WTC11 (cell line): ENCODE measurements at regions not wholly inside any gene's neighbourhood (a gene's known extent, or its start where the extent isn't known, plus 50 kb on each side); places are given as distances from the start of the nearest gene placed in this dataset.

Experiments used
- ATAC-seq: fragments of 200-7000 bp; cut with Tn5 transposase; 2 replicates; pipeline ENCODE4 v1.10.0; 2021; ENCODE audit warnings: mild to moderate bottlenecking, moderate library complexity
- CTCF ChIA-PET: fragments of 300-600 bp; sonication (Branson Sonifier 250); formaldehyde crosslinking; loops from one replicate; lab custom pipeline; 2021; ENCODE audit warnings: antibody characterized with exemption; lab: Charles Lee
- POLR2A ChIA-PET: fragments of 350-600 bp; sonication (Branson Sonifier 250); formaldehyde crosslinking; loops from one replicate; lab custom pipeline; 2021; ENCODE audit warnings: antibody characterized with exemption; lab: Charles Lee
- DNase-seq: peaks from one replicate; pipeline ENCODE4 v3.0.0; 2021; ENCODE audit warnings: low spot score
- H3K27ac Mint-ChIP-seq: 2 replicates; pipeline ENCODE4 v1.8.0; 2021; ENCODE audit warnings: mixed read lengths
- H3K27me3 Mint-ChIP-seq: 2 replicates; pipeline ENCODE4 v1.8.0; 2021; ENCODE audit warnings: low read depth, mild to moderate bottlenecking, moderate library complexity, mixed read lengths
- H3K36me3 Mint-ChIP-seq: 2 replicates; pipeline ENCODE4 v1.8.0; 2021; ENCODE audit warnings: mixed read lengths
- H3K4me1 Mint-ChIP-seq: 2 replicates; pipeline ENCODE4 v1.8.0; 2022; ENCODE audit warnings: mixed read lengths
- H3K4me3 Mint-ChIP-seq: 2 replicates; pipeline ENCODE4 v1.8.0; 2021; ENCODE audit warnings: mild to moderate bottlenecking, moderate library complexity, mixed read lengths
- H3K9me3 Mint-ChIP-seq: 2 replicates; pipeline ENCODE4 v1.8.0; 2021; ENCODE audit warnings: mixed read lengths
- CBFB ChIP-seq: sonication (generic); formaldehyde crosslinking; IDR thresholded peaks from 2 replicates; pipeline ENCODE4 v1.8.1; 2022; ENCODE audit warnings: mild to moderate bottlenecking, low read depth, missing genetic modification reagents
- ELF4 ChIP-seq: sonication (generic); formaldehyde crosslinking; IDR thresholded peaks from 2 replicates; pipeline ENCODE4 v1.8.1; 2022; ENCODE audit warnings: low read depth, mild to moderate bottlenecking, moderate library complexity, missing genetic modification reagents
- FOXP1 ChIP-seq: sonication (generic); formaldehyde crosslinking; IDR thresholded peaks from 2 replicates; pipeline ENCODE4 v1.8.0; 2022; ENCODE audit warnings: missing genetic modification reagents, mild to moderate bottlenecking, moderate library complexity, borderline replicate concordance
- GRHL2 ChIP-seq: fragments of 250-450 bp; sonication (Bioruptor Pico); IDR thresholded peaks from 2 replicates; pipeline ENCODE4 v1.8.0; 2022; ENCODE audit warnings: mild to moderate bottlenecking, moderate library complexity; ENCODE audit not compliant: insufficient replicate concordance, severe bottlenecking
- MXD4 ChIP-seq: fragments of 250-450 bp; sonication (Bioruptor Pico); IDR thresholded peaks from 2 replicates; pipeline ENCODE4 v1.8.0; 2021; ENCODE audit warnings: mild to moderate bottlenecking, moderate library complexity, borderline replicate concordance
- NFATC4 ChIP-seq: fragments of 250-450 bp; sonication (Bioruptor Pico); IDR thresholded peaks from 2 replicates; pipeline ENCODE4 v1.9.0; 2021; ENCODE audit warnings: mild to moderate bottlenecking
- NR1H2 ChIP-seq: sonication (generic); formaldehyde crosslinking; IDR thresholded peaks from 2 replicates; pipeline ENCODE4 v1.9.0; 2021; ENCODE audit warnings: mild to moderate bottlenecking, moderate library complexity, missing genetic modification reagents
- SOX15 ChIP-seq: fragments of 250-450 bp; sonication (Bioruptor Pico); IDR thresholded peaks from 2 replicates; pipeline ENCODE4 v1.9.0; 2021; ENCODE audit warnings: mild to moderate bottlenecking
- ZNF423 ChIP-seq: fragments of 250-450 bp; sonication (Bioruptor Pico); IDR thresholded peaks from 2 replicates; pipeline ENCODE4 v2.1.2; 2022; ENCODE audit warnings: mild to moderate bottlenecking, moderate library complexity
- TF ChIP-seq, protein P1 (sequence below): sonication (generic); formaldehyde crosslinking; IDR thresholded peaks from 2 replicates; pipeline ENCODE4 v1.8.0; 2022; ENCODE audit warnings: missing genetic modification reagents
- TF ChIP-seq, protein P2 (sequence below): sonication (generic); formaldehyde crosslinking; IDR thresholded peaks from 2 replicates; pipeline ENCODE4 v1.8.1; 2022; ENCODE audit warnings: low read depth, missing genetic modification reagents, borderline replicate concordance
- TF ChIP-seq, protein P3 (sequence below): sonication (generic); formaldehyde crosslinking; IDR thresholded peaks from 2 replicates; pipeline ENCODE4 v1.8.1; 2023; ENCODE audit warnings: mild to moderate bottlenecking, missing genetic modification reagents
- TF ChIP-seq, protein P4 (sequence below): sonication (generic); formaldehyde crosslinking; IDR thresholded peaks from 2 replicates; pipeline ENCODE4 v1.8.0; 2023; ENCODE audit warnings: mild to moderate bottlenecking, missing genetic modification reagents
- TF ChIP-seq, protein P5 (sequence below): fragments of 250-450 bp; sonication (Bioruptor Pico); conservative IDR thresholded peaks from 2 replicates; pipeline ENCODE4 v1.9.0; 2021; ENCODE audit warnings: mild to moderate bottlenecking

DNA sequence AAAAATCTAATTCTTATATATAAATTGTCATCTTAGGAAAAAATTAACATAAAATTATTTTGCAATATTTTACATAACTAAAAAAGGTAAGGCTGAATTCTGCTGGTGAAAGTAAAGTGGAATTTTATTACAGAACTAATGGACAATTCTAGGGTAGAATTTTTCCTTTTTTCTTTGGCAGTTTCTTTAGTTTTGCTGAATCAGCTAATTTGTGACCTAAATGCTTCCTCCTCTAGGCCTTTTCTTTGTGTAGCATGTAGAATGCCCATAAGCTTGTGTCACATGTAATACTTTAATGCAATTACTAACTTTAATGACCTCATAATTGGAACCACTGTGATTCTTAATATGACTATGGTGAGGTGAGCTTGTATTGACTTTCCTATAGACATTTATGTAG is 1378.4 kb upstream of the ADGRL4 start (continued):
- TF ChIP-seq, protein P1, sequence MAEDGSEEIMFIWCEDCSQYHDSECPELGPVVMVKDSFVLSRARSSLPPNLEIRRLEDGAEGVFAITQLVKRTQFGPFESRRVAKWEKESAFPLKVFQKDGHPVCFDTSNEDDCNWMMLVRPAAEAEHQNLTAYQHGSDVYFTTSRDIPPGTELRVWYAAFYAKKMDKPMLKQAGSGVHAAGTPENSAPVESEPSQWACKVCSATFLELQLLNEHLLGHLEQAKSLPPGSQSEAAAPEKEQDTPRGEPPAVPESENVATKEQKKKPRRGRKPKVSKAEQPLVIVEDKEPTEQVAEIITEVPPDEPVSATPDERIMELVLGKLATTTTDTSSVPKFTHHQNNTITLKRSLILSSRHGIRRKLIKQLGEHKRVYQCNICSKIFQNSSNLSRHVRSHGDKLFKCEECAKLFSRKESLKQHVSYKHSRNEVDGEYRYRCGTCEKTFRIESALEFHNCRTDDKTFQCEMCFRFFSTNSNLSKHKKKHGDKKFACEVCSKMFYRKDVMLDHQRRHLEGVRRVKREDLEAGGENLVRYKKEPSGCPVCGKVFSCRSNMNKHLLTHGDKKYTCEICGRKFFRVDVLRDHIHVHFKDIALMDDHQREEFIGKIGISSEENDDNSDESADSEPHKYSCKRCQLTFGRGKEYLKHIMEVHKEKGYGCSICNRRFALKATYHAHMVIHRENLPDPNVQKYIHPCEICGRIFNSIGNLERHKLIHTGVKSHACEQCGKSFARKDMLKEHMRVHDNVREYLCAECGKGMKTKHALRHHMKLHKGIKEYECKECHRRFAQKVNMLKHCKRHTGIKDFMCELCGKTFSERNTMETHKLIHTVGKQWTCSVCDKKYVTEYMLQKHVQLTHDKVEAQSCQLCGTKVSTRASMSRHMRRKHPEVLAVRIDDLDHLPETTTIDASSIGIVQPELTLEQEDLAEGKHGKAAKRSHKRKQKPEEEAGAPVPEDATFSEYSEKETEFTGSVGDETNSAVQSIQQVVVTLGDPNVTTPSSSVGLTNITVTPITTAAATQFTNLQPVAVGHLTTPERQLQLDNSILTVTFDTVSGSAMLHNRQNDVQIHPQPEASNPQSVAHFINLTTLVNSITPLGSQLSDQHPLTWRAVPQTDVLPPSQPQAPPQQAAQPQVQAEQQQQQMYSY, result no peak

DNA sequence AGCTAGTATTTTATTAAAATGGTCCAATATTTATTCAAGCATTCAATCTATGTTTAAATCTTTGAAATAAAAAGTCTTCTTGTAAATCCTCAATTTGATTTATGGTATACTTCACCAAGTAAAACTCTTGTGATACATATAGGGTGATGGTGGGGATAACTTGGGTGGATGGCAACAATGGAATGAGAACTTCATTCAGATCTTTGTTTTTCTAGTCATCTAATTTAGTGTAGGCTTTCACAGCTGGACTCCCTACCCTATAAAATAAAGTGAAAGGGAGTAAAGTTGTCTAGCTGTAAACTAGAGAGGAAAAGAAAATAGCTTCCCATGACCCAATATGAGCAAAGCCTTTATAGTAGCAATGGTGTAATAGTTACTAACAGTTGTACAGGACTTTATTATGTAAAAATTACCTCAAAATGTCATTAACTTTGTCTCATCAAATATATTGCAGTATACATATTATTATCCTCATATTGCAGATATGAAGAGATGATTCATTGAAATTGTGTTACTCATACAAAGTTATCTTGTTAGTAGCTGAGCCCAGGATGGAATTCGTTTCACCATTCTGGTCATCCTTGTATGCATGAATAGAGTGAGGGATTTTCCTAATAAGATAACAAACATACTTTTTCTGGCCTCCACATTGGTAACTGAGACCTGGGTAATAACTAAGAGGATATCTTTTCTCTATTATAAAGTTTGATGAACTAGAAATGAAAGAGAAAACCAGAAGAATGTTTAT is 1377.7 kb upstream of the ADGRL4 start:
- POLR2A ChIA-PET, result no interaction called here
- TF ChIP-seq GRHL2 (CRISPR knock-in tag), result no peak
- TF ChIP-seq, protein P2, sequence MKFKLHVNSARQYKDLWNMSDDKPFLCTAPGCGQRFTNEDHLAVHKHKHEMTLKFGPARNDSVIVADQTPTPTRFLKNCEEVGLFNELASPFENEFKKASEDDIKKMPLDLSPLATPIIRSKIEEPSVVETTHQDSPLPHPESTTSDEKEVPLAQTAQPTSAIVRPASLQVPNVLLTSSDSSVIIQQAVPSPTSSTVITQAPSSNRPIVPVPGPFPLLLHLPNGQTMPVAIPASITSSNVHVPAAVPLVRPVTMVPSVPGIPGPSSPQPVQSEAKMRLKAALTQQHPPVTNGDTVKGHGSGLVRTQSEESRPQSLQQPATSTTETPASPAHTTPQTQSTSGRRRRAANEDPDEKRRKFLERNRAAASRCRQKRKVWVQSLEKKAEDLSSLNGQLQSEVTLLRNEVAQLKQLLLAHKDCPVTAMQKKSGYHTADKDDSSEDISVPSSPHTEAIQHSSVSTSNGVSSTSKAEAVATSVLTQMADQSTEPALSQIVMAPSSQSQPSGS (CRISPR knock-in tag), result no peak
- TF ChIP-seq CBFB (CRISPR knock-in tag), result no peak
- TF ChIP-seq NR1H2 (CRISPR knock-in tag), result no peak
- TF ChIP-seq ZNF423 (CRISPR knock-in tag), result no peak
- TF ChIP-seq ELF4 (CRISPR knock-in tag), result no peak
- TF ChIP-seq MXD4, result no peak
- TF ChIP-seq, protein P3, sequence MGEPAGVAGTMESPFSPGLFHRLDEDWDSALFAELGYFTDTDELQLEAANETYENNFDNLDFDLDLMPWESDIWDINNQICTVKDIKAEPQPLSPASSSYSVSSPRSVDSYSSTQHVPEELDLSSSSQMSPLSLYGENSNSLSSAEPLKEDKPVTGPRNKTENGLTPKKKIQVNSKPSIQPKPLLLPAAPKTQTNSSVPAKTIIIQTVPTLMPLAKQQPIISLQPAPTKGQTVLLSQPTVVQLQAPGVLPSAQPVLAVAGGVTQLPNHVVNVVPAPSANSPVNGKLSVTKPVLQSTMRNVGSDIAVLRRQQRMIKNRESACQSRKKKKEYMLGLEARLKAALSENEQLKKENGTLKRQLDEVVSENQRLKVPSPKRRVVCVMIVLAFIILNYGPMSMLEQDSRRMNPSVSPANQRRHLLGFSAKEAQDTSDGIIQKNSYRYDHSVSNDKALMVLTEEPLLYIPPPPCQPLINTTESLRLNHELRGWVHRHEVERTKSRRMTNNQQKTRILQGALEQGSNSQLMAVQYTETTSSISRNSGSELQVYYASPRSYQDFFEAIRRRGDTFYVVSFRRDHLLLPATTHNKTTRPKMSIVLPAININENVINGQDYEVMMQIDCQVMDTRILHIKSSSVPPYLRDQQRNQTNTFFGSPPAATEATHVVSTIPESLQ (CRISPR knock-in tag), result no peak
- no peak for TF ChIP-seq NFATC4 (CRISPR knock-in tag)
- TF ChIP-seq, protein P4, sequence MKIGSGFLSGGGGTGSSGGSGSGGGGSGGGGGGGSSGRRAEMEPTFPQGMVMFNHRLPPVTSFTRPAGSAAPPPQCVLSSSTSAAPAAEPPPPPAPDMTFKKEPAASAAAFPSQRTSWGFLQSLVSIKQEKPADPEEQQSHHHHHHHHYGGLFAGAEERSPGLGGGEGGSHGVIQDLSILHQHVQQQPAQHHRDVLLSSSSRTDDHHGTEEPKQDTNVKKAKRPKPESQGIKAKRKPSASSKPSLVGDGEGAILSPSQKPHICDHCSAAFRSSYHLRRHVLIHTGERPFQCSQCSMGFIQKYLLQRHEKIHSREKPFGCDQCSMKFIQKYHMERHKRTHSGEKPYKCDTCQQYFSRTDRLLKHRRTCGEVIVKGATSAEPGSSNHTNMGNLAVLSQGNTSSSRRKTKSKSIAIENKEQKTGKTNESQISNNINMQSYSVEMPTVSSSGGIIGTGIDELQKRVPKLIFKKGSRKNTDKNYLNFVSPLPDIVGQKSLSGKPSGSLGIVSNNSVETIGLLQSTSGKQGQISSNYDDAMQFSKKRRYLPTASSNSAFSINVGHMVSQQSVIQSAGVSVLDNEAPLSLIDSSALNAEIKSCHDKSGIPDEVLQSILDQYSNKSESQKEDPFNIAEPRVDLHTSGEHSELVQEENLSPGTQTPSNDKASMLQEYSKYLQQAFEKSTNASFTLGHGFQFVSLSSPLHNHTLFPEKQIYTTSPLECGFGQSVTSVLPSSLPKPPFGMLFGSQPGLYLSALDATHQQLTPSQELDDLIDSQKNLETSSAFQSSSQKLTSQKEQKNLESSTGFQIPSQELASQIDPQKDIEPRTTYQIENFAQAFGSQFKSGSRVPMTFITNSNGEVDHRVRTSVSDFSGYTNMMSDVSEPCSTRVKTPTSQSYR (CRISPR knock-in tag), result no peak
- TF ChIP-seq FOXP1 (CRISPR knock-in tag), result no peak
- CTCF ChIA-PET, result no interaction called here
- H3K4me3 Mint-ChIP-seq, result no peak overlapping the region
- H3K4me1 Mint-ChIP-seq, result peaks cover 9% of the 10 kb centered on the region
- no peak for ATAC-seq
- H3K9me3 Mint-ChIP-seq, result peaks cover 11% of the 10 kb centered on the region
- 0 out of 2 replicates have a peak, but pooled peaks cover under 1% of the 10 kb centered on the region for H3K36me3 Mint-ChIP-seq
- H3K27me3 Mint-ChIP-seq, result no peaks in the 10 kb centered on the region
- H3K27ac Mint-ChIP-seq, result no peak overlapping the region
- no peak for DNase-seq

DNA sequence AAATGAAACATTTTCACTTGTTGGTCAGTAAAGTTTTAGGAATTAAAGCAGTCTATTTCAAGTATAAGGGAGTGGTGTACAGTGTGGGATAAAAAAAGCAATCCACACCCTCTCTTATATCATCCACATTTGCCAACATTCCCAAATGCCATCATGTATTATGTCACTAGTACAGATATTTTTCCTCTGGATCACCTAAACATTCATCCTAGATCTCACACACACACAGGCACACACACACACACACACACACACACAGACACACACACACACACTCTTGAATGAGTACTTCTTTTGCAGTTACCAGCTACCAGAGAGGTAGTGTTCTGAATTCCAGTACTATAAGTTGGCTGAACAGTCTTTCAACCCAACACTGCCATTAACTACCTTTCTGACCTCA is 1369.1 kb upstream of the ADGRL4 start:
- Mint-ChIP-seq H3K4me1 (0 out of 2 replicates have a peak, but pooled peaks cover 7% of the 10 kb centered on the region), H3K27ac (no peak overlapping the region), H3K9me3 (no peaks in the 10 kb centered on the region), H3K4me3 (no peak overlapping the region), H3K27me3 (no peaks in the 10 kb centered on the region), H3K36me3 (no peaks in the 10 kb centered on the region)
- no peak for DNase-seq
- ChIA-PET POLR2A (no interaction called here), CTCF (no interaction called here)
- TF ChIP-seq, protein P5, sequence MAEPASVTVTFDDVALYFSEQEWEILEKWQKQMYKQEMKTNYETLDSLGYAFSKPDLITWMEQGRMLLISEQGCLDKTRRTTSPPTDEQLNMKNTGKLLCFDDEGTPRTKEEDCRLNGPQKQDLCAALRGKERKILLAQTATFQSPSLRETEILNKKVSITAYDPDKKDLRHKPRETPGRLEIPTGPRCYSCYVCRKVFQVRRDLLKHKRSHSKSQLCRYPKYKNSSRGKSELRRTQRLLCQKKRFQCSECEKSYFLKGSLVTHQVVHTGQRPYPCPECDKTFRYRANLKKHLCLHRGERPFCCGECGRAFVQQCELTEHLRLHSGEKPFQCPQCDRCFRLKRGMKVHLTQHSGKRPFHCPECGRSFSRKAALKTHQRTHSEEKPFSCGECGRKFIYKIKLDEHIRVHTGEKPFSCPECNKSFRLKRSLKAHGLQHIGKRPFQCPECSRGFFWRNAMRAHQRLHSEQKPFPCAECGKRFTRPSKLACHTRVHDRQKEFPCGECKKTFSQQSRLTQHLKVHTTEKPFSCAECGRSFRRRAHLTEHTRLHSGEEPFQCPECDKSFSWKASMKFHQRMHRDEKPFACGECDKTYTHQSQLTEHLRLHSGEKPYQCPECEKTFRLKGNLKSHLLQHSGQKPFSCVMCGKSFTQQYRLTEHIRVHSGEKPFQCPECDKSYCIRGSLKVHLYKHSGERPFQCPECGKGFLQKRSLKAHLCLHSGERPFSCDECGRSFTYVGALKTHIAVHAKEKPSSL, result no peak
- TF ChIP-seq GRHL2 (CRISPR knock-in tag) (no peak), SOX15 (CRISPR knock-in tag) (no peak)
- no peak for ATAC-seq
